CD14-positive monocyte (primary cell): ENCODE measurements at regions not wholly inside any gene's neighbourhood (a gene's known extent, or its start where the extent isn't known, plus 50 kb on each side); places are given as distances from the start of the nearest gene placed in this dataset.

ENCODE experiments used
- DNase-seq, 3 donors: peaks; one replicate each; pipeline ENCODE4 v3.0.0-alpha.2; 2011 to 2022
- H2AFZ ChIP-seq: 2 replicates; pipeline ENCODE4 v1.6.0; 2012; ENCODE audit warnings: mild to moderate bottlenecking, low read depth, low read length, inconsistent platforms; ENCODE audit not compliant: insufficient read depth, poor library complexity, severe bottlenecking
- H3K27ac ChIP-seq, 2 donors: 1 replicate in 1 of 2; 2 replicates in 1 of 2; pipeline ENCODE4 v1.5.1; 2012 to 2013; ENCODE audit warnings: low read length in 2 of 2, control low read depth in 1 of 2, inconsistent platforms in 1 of 2, low read depth in 1 of 2, mild to moderate bottlenecking in 1 of 2
- H3K27me3 ChIP-seq, 2 donors: one replicate each; pipeline versions ENCODE4 v1.6.0 to v1.6.1; 2011 to 2013; ENCODE audit warnings: low read length in 2 of 2; ENCODE audit not compliant: control insufficient read depth in 2 of 2, insufficient read depth in 2 of 2
- H3K36me3 ChIP-seq, 2 donors: replicated peaks in 1 of 2; 1 replicate in 1 of 2; 2 replicates in 1 of 2; pipeline versions ENCODE4 v1.5.1 to v1.6.1; 2012 to 2013; ENCODE audit warnings: low read length in 2 of 2, control low read depth in 1 of 2, inconsistent platforms in 1 of 2, mild to moderate bottlenecking in 1 of 2; ENCODE audit not compliant: insufficient read depth in 2 of 2, control insufficient read depth in 1 of 2
- H3K4me1 ChIP-seq, 2 donors: 1 replicate in 1 of 2; 2 replicates in 1 of 2; pipeline versions ENCODE4 v1.5.1 to v1.6.1; 2012 to 2013; ENCODE audit warnings: low read length in 2 of 2, control low read depth in 1 of 2, inconsistent platforms in 1 of 2, mild to moderate bottlenecking in 1 of 2, moderate library complexity in 1 of 2; ENCODE audit not compliant: insufficient read depth in 2 of 2, control insufficient read depth in 1 of 2
- H3K4me2 ChIP-seq: replicated peaks from 2 replicates; pipeline ENCODE3; 2012; ENCODE audit warnings: low read length, moderate library complexity, mild to moderate bottlenecking; ENCODE audit not compliant: poor library complexity, severe bottlenecking; ENCODE audit errors: extremely low read depth
- H3K4me3 ChIP-seq, 3 experiments: fragments of 200-600 bp in 1 of 3; sonication (generic) in 1 of 3; replicated peaks in 1 of 3; 1 replicate in 2 of 3; 2 replicates in 1 of 3; pipeline ENCODE4 v1.5.1; 2011 to 2013; ENCODE audit warnings: low read length in 3 of 3, mild to moderate bottlenecking in 3 of 3, control low read depth in 2 of 3, low read depth in 2 of 3, inconsistent platforms in 1 of 3, moderate library complexity in 1 of 3
- H3K79me2 ChIP-seq: 2 replicates; pipeline ENCODE4 v1.6.0; 2012; ENCODE audit warnings: mild to moderate bottlenecking, control low read depth, inconsistent platforms, low read length, moderate library complexity; ENCODE audit not compliant: insufficient read depth
- H3K9ac ChIP-seq: 2 replicates; pipeline ENCODE4 v1.6.0; 2017; ENCODE audit warnings: low read length, mild to moderate bottlenecking; ENCODE audit not compliant: insufficient read depth, poor library complexity, severe bottlenecking
- H3K9me3 ChIP-seq, 2 donors: replicated peaks in 1 of 2; 1 replicate in 1 of 2; 2 replicates in 1 of 2; pipeline versions ENCODE4 v1.5.1 to v1.6.1; 2012 to 2013; ENCODE audit warnings: low read length in 2 of 2, control low read depth in 1 of 2; ENCODE audit not compliant: control insufficient read depth in 1 of 2, insufficient read depth in 1 of 2
- H4K20me1 ChIP-seq: 2 replicates; pipeline ENCODE4 v1.6.0; 2012; ENCODE audit warnings: mild to moderate bottlenecking, low read length, control low read depth, moderate library complexity; ENCODE audit not compliant: insufficient read depth
- H3K27ac Mint-ChIP-seq, 7 donors: one replicate each; pipeline ENCODE4 v1.8.0; 2020; ENCODE audit warnings: mild to moderate bottlenecking in 7 of 7, mixed read lengths in 7 of 7, moderate library complexity in 6 of 7, inconsistent platforms in 2 of 7
- H3K27me3 Mint-ChIP-seq, 3 donors: one replicate each; pipeline ENCODE4 v1.8.0; 2021 to 2022; ENCODE audit warnings: low read depth in 3 of 3, mild to moderate bottlenecking in 3 of 3, mixed read lengths in 3 of 3, moderate library complexity in 3 of 3, inconsistent platforms in 1 of 3
- H3K36me3 Mint-ChIP-seq, 2 donors: one replicate each; pipeline ENCODE4 v1.8.0; 2020; ENCODE audit warnings: mixed read lengths in 2 of 2, inconsistent platforms in 1 of 2, mild to moderate bottlenecking in 1 of 2
- H3K4me1 Mint-ChIP-seq: one replicate; pipeline ENCODE4 v1.8.0; 2020; ENCODE audit warnings: mild to moderate bottlenecking, mixed read lengths
- H3K4me3 Mint-ChIP-seq, 2 donors: one replicate each; pipeline ENCODE4 v1.8.0; 2020; ENCODE audit warnings: mild to moderate bottlenecking in 2 of 2, mixed read lengths in 2 of 2, moderate library complexity in 1 of 2
- H3K9me3 Mint-ChIP-seq, 7 donors: one replicate each; pipeline ENCODE4 v1.8.0; 2020 to 2022; ENCODE audit warnings: mixed read lengths in 7 of 7, mild to moderate bottlenecking in 6 of 7, moderate library complexity in 6 of 7, inconsistent platforms in 2 of 7
- CTCF ChIP-seq: fragments of 200-600 bp; IDR thresholded peaks from one replicate; pipeline ENCODE4 v1.8.0; 2022; ENCODE audit warnings: antibody characterized with exemption, mild to moderate bottlenecking
- WGBS: methylation state at CpG from one replicate; pipeline ENCODE4 v1.1.5; 2013; ENCODE audit warnings: missing lambda C conversion rate; ENCODE audit not compliant: insufficient coverage; 5-methylcytosine and 5-hydroxymethylcytosine counted together
- intact Hi-C, 2 donors: fragments of 100-400 bp; cut with micrococcal nuclease; formaldehyde crosslinking; loops; one replicate each; pipeline versions ENCODE4 v1.15.0 to v1.15.1; 2023

DNA sequence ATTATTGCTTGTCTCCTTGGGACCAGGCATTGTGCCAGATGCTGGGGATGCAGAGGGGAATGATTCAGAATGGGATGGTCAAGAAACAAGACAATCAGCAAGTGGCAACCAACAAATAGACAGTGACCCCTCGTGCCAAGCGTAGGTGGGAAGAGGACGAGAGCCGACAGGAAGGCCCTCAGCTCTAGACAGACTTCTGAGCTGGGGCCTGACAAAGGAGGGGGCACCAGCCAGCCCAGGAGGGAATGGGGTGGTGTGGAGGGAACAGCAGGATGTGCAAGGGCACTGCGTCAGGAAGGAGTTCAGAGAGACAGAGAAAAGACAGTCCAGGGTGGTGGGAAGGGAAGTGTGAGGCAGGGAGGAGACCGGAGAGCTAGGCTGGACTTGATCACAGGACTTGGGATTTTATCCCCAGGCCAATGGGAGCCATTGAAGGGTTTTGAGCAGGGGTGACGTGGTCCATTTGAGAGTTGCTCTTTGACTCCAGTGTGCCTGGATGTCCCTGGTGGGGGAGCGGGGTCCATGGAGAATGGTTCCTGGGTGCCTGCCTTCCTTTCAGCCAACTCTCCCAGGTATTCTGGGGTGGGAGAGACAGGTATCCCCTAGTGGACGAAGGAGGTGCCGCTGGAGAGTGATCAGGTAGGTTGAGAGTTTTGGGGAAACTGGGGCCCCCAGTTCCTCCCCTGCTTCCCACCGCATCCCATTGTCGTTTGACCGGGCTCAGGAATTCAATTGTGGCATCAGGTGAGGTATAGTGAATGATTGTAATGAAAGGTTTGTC is 79.3 kb upstream of the ZNF618 start:
- Histone ChIP-seq H3K9ac (no peak overlapping the region), H3K4me3 (no peak overlapping the region), H2AFZ (no peak overlapping the region), H3K36me3 (no peaks in the 10 kb centered on the region), H3K9me3 (no peaks in the 10 kb centered on the region), H3K79me2 (no peaks in the 10 kb centered on the region), H4K20me1 (no peaks in the 10 kb centered on the region), H3K27me3 (no peaks in the 10 kb centered on the region), H3K4me2 (no peak overlapping the region), H3K4me1 (no peaks in the 10 kb centered on the region), H3K27ac (no peak overlapping the region)
- Mint-ChIP-seq H3K4me1 (no peaks in the 10 kb centered on the region), H3K9me3 (no peaks in the 10 kb centered on the region), H3K36me3 (no peaks in the 10 kb centered on the region), H3K4me3 (no peak overlapping the region), H3K27me3 (peaks cover 0 to 10% (median 8%) of the 10 kb centered on the region in 3 donors), H3K27ac (no peak overlapping the region)
- no peak for TF ChIP-seq CTCF
- intact Hi-C loops = loop anchor here in 1 of 2 donors (10.0 kb wide), 1 partner anchor 158 kb away; no protein-coding TSS in a partner anchor
- no peak for DNase-seq
- WGBS = 92% methylated on average over 9 of the region's 13 CpGs

GRCh38 chr9:113798062-113799030 is 77.8 kb upstream of the ZNF618 start:
- WGBS = 90% methylated on average over 3 of the region's 13 CpGs
- Mint-ChIP-seq H3K36me3 (no peaks in the 10 kb centered on the region), H3K27me3 (peaks cover 0 to 10% (median 8%) of the 10 kb centered on the region in 3 donors), H3K9me3 (no peaks in the 10 kb centered on the region), H3K4me1 (no peaks in the 10 kb centered on the region), H3K4me3 (no peak overlapping the region), H3K27ac (no peak overlapping the region)
- Histone ChIP-seq H3K4me1 (no peaks in the 10 kb centered on the region), H2AFZ (no peak overlapping the region), H3K9me3 (no peaks in the 10 kb centered on the region), H3K79me2 (no peaks in the 10 kb centered on the region), H3K36me3 (no peaks in the 10 kb centered on the region), H3K27ac (no peak overlapping the region), H3K4me3 (no peak overlapping the region), H3K9ac (no peak overlapping the region), H3K4me2 (no peak overlapping the region), H3K27me3 (no peaks in the 10 kb centered on the region), H4K20me1 (no peaks in the 10 kb centered on the region)
- intact Hi-C loops = loop anchor here in 1 of 2 donors (10.0 kb wide), 1 partner anchor 156 kb away; no protein-coding TSS in a partner anchor
- TF ChIP-seq CTCF = no peak
- no peak for DNase-seq
